GM18873 (cell line): ENCODE measurements at regions not wholly inside any gene's neighbourhood (a gene's known extent, or its start where the extent isn't known, plus 50 kb on each side); places are given as distances from the start of the nearest gene placed in this dataset.
"Not testable (repeated sequence)": the region's sequence is repeated elsewhere in the genome, so short reads cannot be mapped to it uniquely, and the experiment has no call there.

Experiments
- ATAC-seq: cut with Tn5 transposase; IDR thresholded peaks from one replicate; pipeline ENCODE4 v1.9.1; 2021; ENCODE audit warnings: mild to moderate bottlenecking, moderate library complexity, moderate number of reproducible peaks; ENCODE audit not compliant: unreplicated experiment, low FRiP score

GRCh38 chr13:71219698-71220415 is 647.1 kb downstream of the DACH1 start:
- no peak for ATAC-seq

- ATAC-seq, result no peak
These were observed 648.0 kb downstream of the DACH1 start for GRCh38 chr13:71218960-71219359.

GRCh38 chr13:71217827-71218226 is 649.2 kb downstream of the DACH1 start:
- no peak for ATAC-seq

GRCh38 chr13:71214821-71215220 is 652.2 kb downstream of the DACH1 start:
- no peak for ATAC-seq

GRCh38 chr13:71214357-71214756 is 652.6 kb downstream of the DACH1 start:
- no peak for ATAC-seq

GRCh38 chr13:71213252-71213821 is 653.7 kb downstream of the DACH1 start:
- ATAC-seq, result no peak

GRCh38 chr13:71210861-71211260 is 656.1 kb downstream of the DACH1 start:
- ATAC-seq, result no peak

GRCh38 chr13:71209217-71209616 is 657.8 kb downstream of the DACH1 start:
- ATAC-seq, result no peak

- ATAC-seq, result not testable (repeated sequence)
These were observed 682.4 kb downstream of the DACH1 start for GRCh38 chr13:71184583-71184982.

- ATAC-seq, result not testable (repeated sequence)
These were observed 683.7 kb downstream of the DACH1 start for GRCh38 chr13:71183352-71183751.

- no peak for ATAC-seq
These were observed 695.3 kb downstream of the DACH1 start for GRCh38 chr13:71171740-71172139.

GRCh38 chr13:71169180-71169579 is 697.8 kb downstream of the DACH1 start:
- ATAC-seq, result no peak

GRCh38 chr13:71156550-71156949 is 710.5 kb downstream of the DACH1 start:
- no peak for ATAC-seq

- ATAC-seq, result no peak
These were observed 717.3 kb downstream of the DACH1 start for GRCh38 chr13:71149498-71150363.

- no peak for ATAC-seq
These were observed 718.0 kb downstream of the DACH1 start for GRCh38 chr13:71149046-71149445.

GRCh38 chr13:71148396-71148795 is 718.6 kb downstream of the DACH1 start:
- no peak for ATAC-seq

- no peak for ATAC-seq
These were observed 722.1 kb downstream of the DACH1 start for GRCh38 chr13:71144883-71145282.

GRCh38 chr13:71137101-71137500 is 729.9 kb downstream of the DACH1 start:
- no peak for ATAC-seq

- ATAC-seq, result no peak
These were observed 742.8 kb downstream of the DACH1 start for GRCh38 chr13:71124230-71124629.

- no peak for ATAC-seq
These were observed 748.1 kb downstream of the DACH1 start for GRCh38 chr13:71118779-71119364.

- ATAC-seq, result no peak
These were observed 749.1 kb downstream of the DACH1 start for GRCh38 chr13:71117920-71118319.
